ENCODE measurements at regions not wholly inside any gene's neighbourhood (a gene's known extent, or its start where the extent isn't known, plus 50 kb on each side); places are given as distances from the start of the nearest gene placed in this dataset.

- TF ChIP-seq POLR2A (IDR thresholded peaks at IDR 0.05; ENCODE audit: low read length) (no peak), GATA1 (IDR thresholded peaks at IDR 0.05; ENCODE audit: low read depth, low read length) (no peak)
Observed at GRCh38 chr4:89519771-89520320, 212.2 kb upstream of the GPRIN3 start.

Data from erythroblast (primary cell).